H1 (cell line): ENCODE measurements at regions not wholly inside any gene's neighbourhood (a gene's known extent, or its start where the extent isn't known, plus 50 kb on each side); places are given as distances from the start of the nearest gene placed in this dataset.

ENCODE experiments used
- CEBPB ChIP-seq: IDR thresholded peaks from 2 replicates; pipeline ENCODE4 v1.6.1; 2012; ENCODE audit warnings: low read depth, low read length
- CTCF ChIP-seq, 3 experiments: IDR thresholded peaks; 1 replicate in 2 of 3; 2 replicates in 1 of 3; pipeline versions ENCODE4 v1.5.1 to v1.6.1; 2011; ENCODE audit warnings: low read length in 3 of 3, mild to moderate bottlenecking in 3 of 3, inconsistent platforms in 2 of 3, low read depth in 1 of 3, moderate library complexity in 1 of 3; ENCODE audit not compliant: insufficient read depth in 1 of 3; ENCODE audit errors: control extremely low read depth in 1 of 3
- EGR1 ChIP-seq: IDR thresholded peaks from 2 replicates; pipeline ENCODE4 v1.6.1; 2011; ENCODE audit warnings: low read depth, low read length, borderline replicate concordance
- EZH2 ChIP-seq: fragments of 200-600 bp; sonication (generic); IDR thresholded peaks from 2 replicates; pipeline ENCODE4 v1.7.1; 2012; ENCODE audit warnings: low read depth, mild to moderate bottlenecking, moderate library complexity, low read length, inconsistent platforms; ENCODE audit not compliant: severe bottlenecking
- GTF2F1 ChIP-seq: IDR thresholded peaks from 2 replicates; pipeline ENCODE4 v1.6.1; 2012; ENCODE audit warnings: low read depth, low read length, improper control_type of control experiment, borderline replicate concordance
- JUND ChIP-seq: IDR thresholded peaks from 2 replicates; pipeline ENCODE4 v1.6.1; 2011; ENCODE audit warnings: mild to moderate bottlenecking, improper control_type of control experiment, low read length
- NRF1 ChIP-seq: IDR thresholded peaks from 2 replicates; pipeline ENCODE4 v1.6.1; 2011; ENCODE audit warnings: mild to moderate bottlenecking, low read depth, low read length, improper control_type of control experiment
- POLR2A ChIP-seq, 2 experiments: IDR thresholded peaks; 1 replicate in 1 of 2; 2 replicates in 1 of 2; pipeline ENCODE4 v1.6.1; 2011; ENCODE audit warnings: low read depth in 2 of 2, low read length in 2 of 2, mild to moderate bottlenecking in 2 of 2; ENCODE audit errors: control extremely low read depth in 1 of 2
- POLR2AphosphoS5 ChIP-seq: IDR thresholded peaks from 2 replicates; pipeline ENCODE4 v1.6.1; 2011; ENCODE audit warnings: low read depth, low read length
- SIN3A ChIP-seq, 2 experiments: IDR thresholded peaks in 1 of 2; conservative IDR thresholded peaks in 1 of 2; 2 replicates each; pipeline ENCODE4 v1.6.1; 2011 to 2012; ENCODE audit warnings: low read length in 2 of 2, improper control_type of control experiment in 1 of 2, low read depth in 1 of 2, mild to moderate bottlenecking in 1 of 2
- TAF1 ChIP-seq: IDR thresholded peaks from 2 replicates; pipeline ENCODE4 v1.6.1; 2011; ENCODE audit warnings: mild to moderate bottlenecking, low read depth, low read length
- YY1 ChIP-seq: IDR thresholded peaks from 2 replicates; pipeline ENCODE4 v1.6.1; 2011; ENCODE audit warnings: low read depth, mild to moderate bottlenecking, low read length

GRCh38 chr1:29931477-29932175 lies 695.3 kb downstream of the PTPRU start:
- TF ChIP-seq CTCF (IDR thresholded peaks at IDR 0.05; ENCODE audit: control extremely low read depth in 1 of 3, insufficient read depth in 1 of 3, low read depth in 1 of 3, low read length in 3 of 3) (no peak), CEBPB (no peak), YY1 (no peak), POLR2AphosphoS5 (no peak), GTF2F1 (no peak), EGR1 (no peak), EZH2 (no peak), POLR2A (IDR thresholded peaks at IDR 0.05; ENCODE audit: control extremely low read depth in 1 of 2, low read depth in 2 of 2, low read length in 2 of 2) (no peak), NRF1 (no peak), TAF1 (no peak), JUND (no peak), SIN3A (conservative IDR thresholded peaks at IDR 0.05 in 1 of 2, IDR thresholded peaks at IDR 0.05 in 1 of 2; ENCODE audit: low read depth in 1 of 2, low read length in 2 of 2) (no peak)
